ENCODE measurements at regions not wholly inside any gene's neighbourhood (a gene's known extent, or its start where the extent isn't known, plus 50 kb on each side); places are given as distances from the start of the nearest gene placed in this dataset.

GRCh38 chr4:159598602-159599001 is 495.7 kb downstream of the RAPGEF2 start:
- peaks cover 3% of the 10 kb centered on the region for H3K9me3 Mint-ChIP-seq
- no peak overlapping the region for H3K4me3 Mint-ChIP-seq
- H3K27ac Mint-ChIP-seq, result no peak overlapping the region
- DNase-seq (ENCODE audit: low spot score in 2 of 2) (no peak), ATAC-seq (no peak)
- no peaks in the 10 kb centered on the region for H3K4me1 Mint-ChIP-seq
- H3K36me3 Mint-ChIP-seq, result no peaks in the 10 kb centered on the region

DNA sequence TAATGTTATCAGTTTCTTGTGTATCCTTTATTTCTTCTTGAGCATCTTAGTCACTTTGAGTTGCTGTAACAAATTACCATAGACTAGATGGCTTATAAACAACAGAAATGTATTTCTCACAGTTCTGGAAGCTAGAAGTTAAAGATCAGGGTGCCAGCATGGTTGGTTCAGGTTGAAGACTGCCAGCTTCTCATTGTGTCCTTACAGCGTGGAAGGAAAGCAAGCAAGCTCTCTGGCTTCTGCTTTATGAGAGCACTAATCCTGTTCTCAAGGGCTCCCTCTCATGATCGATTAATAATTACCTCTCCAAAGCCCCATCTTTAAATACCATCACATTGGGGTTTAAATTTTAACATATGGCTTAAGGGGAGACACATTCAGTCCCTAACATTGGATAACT is 497.2 kb downstream of the RAPGEF2 start:
- Mint-ChIP-seq H3K36me3 (no peaks in the 10 kb centered on the region), H3K9me3 (peaks cover 4% of the 10 kb centered on the region), H3K4me3 (no peak overlapping the region), H3K27ac (no peak overlapping the region), H3K4me1 (no peaks in the 10 kb centered on the region)
- no peak for DNase-seq (ENCODE audit: low spot score in 2 of 2)
- ATAC-seq, result no peak

DNA sequence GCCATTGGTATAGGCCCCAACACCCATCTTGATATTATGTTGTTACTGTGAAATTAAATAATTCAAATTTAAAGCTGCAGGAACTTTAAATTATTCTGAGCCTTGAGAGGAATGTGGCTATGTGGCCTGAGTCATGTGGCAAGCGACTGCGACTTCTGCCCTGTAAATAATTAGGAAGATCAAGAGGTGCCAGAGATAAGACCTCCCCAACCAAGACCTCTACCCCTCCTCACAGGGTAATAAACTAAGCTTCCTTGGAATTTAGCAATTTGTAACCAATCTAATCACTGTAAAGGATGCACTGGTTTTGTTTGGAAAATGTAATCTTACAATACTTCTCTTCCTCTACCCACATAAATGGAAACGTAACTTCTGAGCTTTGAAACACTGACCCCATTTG is 501.9 kb downstream of the RAPGEF2 start:
- no peak overlapping the region for H3K27ac Mint-ChIP-seq
- peaks cover 9% of the 10 kb centered on the region for H3K9me3 Mint-ChIP-seq
- H3K4me1 Mint-ChIP-seq, result no peaks in the 10 kb centered on the region
- no peak overlapping the region for H3K4me3 Mint-ChIP-seq
- H3K36me3 Mint-ChIP-seq, result no peaks in the 10 kb centered on the region
- DNase-seq (ENCODE audit: low spot score in 2 of 2) (no peak), ATAC-seq (no peak)

DNA sequence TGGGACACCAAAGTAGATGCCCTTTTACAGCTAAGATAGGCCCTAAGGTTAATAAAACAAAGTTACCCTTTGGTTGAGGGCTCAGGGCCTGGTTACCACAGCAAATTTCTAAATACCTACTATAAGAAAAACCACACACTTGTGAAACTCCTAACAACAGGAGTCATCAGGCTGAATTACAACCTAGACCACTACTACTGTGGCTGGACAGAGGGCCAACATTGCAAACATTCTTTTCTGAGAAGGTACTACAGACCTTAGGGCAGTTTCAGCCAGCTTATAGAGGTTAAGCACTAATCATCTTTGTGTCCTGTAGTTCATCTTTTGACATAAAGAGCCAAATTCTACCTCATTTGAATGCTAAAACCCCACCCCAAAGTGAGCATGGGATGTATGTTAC is 504.0 kb downstream of the RAPGEF2 start:
- no peak for DNase-seq (ENCODE audit: low spot score in 2 of 2)
- ATAC-seq, result no peak
- no peak overlapping the region for H3K4me3 Mint-ChIP-seq
- no peaks in the 10 kb centered on the region for H3K36me3 Mint-ChIP-seq
- peaks cover 9% of the 10 kb centered on the region for H3K9me3 Mint-ChIP-seq
- no peaks in the 10 kb centered on the region for H3K4me1 Mint-ChIP-seq
- H3K27ac Mint-ChIP-seq, result no peak overlapping the region

GRCh38 chr4:159607809-159608208 is 504.9 kb downstream of the RAPGEF2 start:
- H3K36me3 Mint-ChIP-seq, result no peaks in the 10 kb centered on the region
- peaks cover 15% of the 10 kb centered on the region for H3K9me3 Mint-ChIP-seq
- ATAC-seq (no peak), DNase-seq (ENCODE audit: low spot score in 2 of 2) (no peak)
- H3K4me1 Mint-ChIP-seq, result no peaks in the 10 kb centered on the region
- H3K27ac Mint-ChIP-seq, result no peak overlapping the region
- no peak overlapping the region for H3K4me3 Mint-ChIP-seq

DNA sequence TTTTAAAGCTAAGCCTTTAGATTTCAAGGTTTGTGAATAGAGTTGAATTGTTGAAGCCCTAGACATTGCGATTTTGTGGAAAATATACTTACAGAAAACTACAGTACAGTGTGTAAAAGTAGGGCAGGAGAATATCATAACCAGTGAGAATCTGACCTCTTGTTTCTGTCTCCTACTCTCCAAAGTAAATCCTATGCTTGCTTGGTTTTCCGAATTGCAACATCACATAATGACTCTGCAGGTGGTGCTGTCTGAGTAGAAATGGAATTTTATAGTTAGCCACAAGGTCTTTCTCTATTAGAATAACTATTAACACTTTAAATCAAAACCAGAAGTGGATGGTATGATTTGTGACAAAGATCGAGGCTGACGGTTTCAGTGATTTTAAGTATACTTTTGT is 505.6 kb downstream of the RAPGEF2 start:
- no peaks in the 10 kb centered on the region for H3K4me1 Mint-ChIP-seq
- peaks cover 12% of the 10 kb centered on the region for H3K9me3 Mint-ChIP-seq
- no peak overlapping the region for H3K27ac Mint-ChIP-seq
- no peak for ATAC-seq
- H3K36me3 Mint-ChIP-seq, result no peaks in the 10 kb centered on the region
- H3K4me3 Mint-ChIP-seq, result no peak overlapping the region
- no peak for DNase-seq (ENCODE audit: low spot score in 2 of 2)

- Mint-ChIP-seq H3K4me1 (no peaks in the 10 kb centered on the region), H3K4me3 (no peak overlapping the region), H3K9me3 (peaks cover 2% of the 10 kb centered on the region), H3K36me3 (no peaks in the 10 kb centered on the region), H3K27ac (no peak overlapping the region)
- DNase-seq (ENCODE audit: low spot score in 2 of 2) (no peak), ATAC-seq (no peak)
Measured at GRCh38 chr4:159632031-159632430, 529.2 kb downstream of the RAPGEF2 start.

GRCh38 chr4:159639671-159640323 is 536.9 kb downstream of the RAPGEF2 start:
- no peaks in the 10 kb centered on the region for H3K36me3 Mint-ChIP-seq
- no peak for ATAC-seq
- DNase-seq (ENCODE audit: low spot score in 2 of 2), result no peak
- H3K9me3 Mint-ChIP-seq, result peaks cover 7% of the 10 kb centered on the region
- H3K27ac Mint-ChIP-seq, result no peak overlapping the region
- H3K4me1 Mint-ChIP-seq, result no peaks in the 10 kb centered on the region
- H3K4me3 Mint-ChIP-seq, result no peak overlapping the region

- Mint-ChIP-seq H3K36me3 (no peaks in the 10 kb centered on the region), H3K4me3 (no peak overlapping the region), H3K9me3 (peaks cover 13% of the 10 kb centered on the region), H3K4me1 (no peaks in the 10 kb centered on the region), H3K27ac (no peak overlapping the region)
- no peak for DNase-seq (ENCODE audit: low spot score in 2 of 2)
- ATAC-seq, result no peak
Measured at GRCh38 chr4:159649237-159649636, 546.4 kb downstream of the RAPGEF2 start.

- H3K4me1 Mint-ChIP-seq, result no peaks in the 10 kb centered on the region
- ATAC-seq, result no peak
- no peak for DNase-seq (ENCODE audit: low spot score in 2 of 2)
- H3K36me3 Mint-ChIP-seq, result no peaks in the 10 kb centered on the region
- H3K4me3 Mint-ChIP-seq, result no peak overlapping the region
- no peak overlapping the region for H3K27ac Mint-ChIP-seq
- H3K9me3 Mint-ChIP-seq, result peaks cover 10% of the 10 kb centered on the region
Measured at GRCh38 chr4:159652871-159653270, 550.0 kb downstream of the RAPGEF2 start.

- no peak for DNase-seq (ENCODE audit: low spot score in 2 of 2)
- H3K36me3 Mint-ChIP-seq, result no peaks in the 10 kb centered on the region
- ATAC-seq, result no peak
- no peak overlapping the region for H3K27ac Mint-ChIP-seq
- no peak overlapping the region for H3K4me3 Mint-ChIP-seq
- no peaks in the 10 kb centered on the region for H3K4me1 Mint-ChIP-seq
- peaks cover 6% of the 10 kb centered on the region for H3K9me3 Mint-ChIP-seq
Measured at GRCh38 chr4:159655547-159655946, 552.7 kb downstream of the RAPGEF2 start.

GRCh38 chr4:159669094-159669493 is 566.2 kb downstream of the RAPGEF2 start:
- no peak overlapping the region for H3K27ac Mint-ChIP-seq
- ATAC-seq (no peak), DNase-seq (ENCODE audit: low spot score in 2 of 2) (no peak)
- no peak overlapping the region for H3K4me3 Mint-ChIP-seq
- no peaks in the 10 kb centered on the region for H3K4me1 Mint-ChIP-seq
- H3K36me3 Mint-ChIP-seq, result no peaks in the 10 kb centered on the region
- peaks cover 3% of the 10 kb centered on the region for H3K9me3 Mint-ChIP-seq

DNA sequence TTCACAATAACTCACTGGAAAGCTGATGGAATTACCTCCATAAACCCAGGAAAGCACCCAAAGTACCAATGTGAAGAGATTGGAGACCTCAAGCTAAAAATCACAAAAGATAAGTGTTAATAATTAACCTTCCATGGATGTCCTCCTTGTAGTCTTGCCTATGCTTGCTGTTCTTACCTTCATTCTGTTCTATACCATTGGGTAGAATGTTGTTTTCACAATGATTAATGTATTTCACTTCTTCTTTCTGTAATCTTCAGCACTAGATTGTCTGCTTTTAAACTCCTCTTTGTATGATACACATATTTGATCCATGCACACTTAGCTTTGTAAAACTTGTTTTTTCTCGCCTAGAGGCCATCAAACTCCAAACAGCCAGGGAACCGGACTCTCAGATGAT is 570.3 kb downstream of the RAPGEF2 start:
- Mint-ChIP-seq H3K4me1 (no peaks in the 10 kb centered on the region), H3K36me3 (no peaks in the 10 kb centered on the region)
- DNase-seq (ENCODE audit: low spot score in 2 of 2), result no peak

DNA sequence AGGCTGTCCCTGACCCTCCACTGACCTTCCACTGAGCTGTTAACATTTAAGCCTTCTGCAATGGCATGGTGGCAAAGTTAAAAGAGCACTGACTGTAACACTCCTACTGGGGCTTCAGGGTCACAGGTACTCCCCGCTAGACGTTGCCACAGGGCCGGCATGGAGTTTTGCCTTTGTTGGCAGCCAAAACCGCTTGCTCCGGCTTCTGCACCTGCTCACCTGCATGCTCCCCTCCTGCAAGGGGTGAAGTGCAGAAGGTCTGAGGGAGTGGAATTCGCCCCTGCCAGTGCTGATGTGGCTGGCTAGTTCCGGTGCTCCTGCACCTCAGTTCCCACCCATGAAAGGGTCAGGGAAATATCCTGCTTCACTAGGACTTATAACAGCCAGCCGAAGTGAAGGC is 571.4 kb downstream of the RAPGEF2 start:
- Mint-ChIP-seq H3K4me1 (no peaks in the 10 kb centered on the region), H3K9me3 (peaks cover 5% of the 10 kb centered on the region), H3K27ac (no peak overlapping the region), H3K36me3 (no peaks in the 10 kb centered on the region), H3K4me3 (no peak overlapping the region)
- ATAC-seq, result no peak
- no peak for DNase-seq (ENCODE audit: low spot score in 2 of 2)

More for the DNA sequence above, 570.3 kb downstream of the RAPGEF2 start:
- Mint-ChIP-seq H3K27ac (no peak overlapping the region), H3K9me3 (peaks cover 5% of the 10 kb centered on the region), H3K4me3 (no peak overlapping the region)
- ATAC-seq, result no peak

GRCh38 chr4:159677521-159677920 is 574.6 kb downstream of the RAPGEF2 start:
- H3K4me3 Mint-ChIP-seq, result no peak overlapping the region
- DNase-seq (ENCODE audit: low spot score in 2 of 2) (no peak), ATAC-seq (no peak)
- H3K36me3 Mint-ChIP-seq, result no peaks in the 10 kb centered on the region
- H3K4me1 Mint-ChIP-seq, result no peaks in the 10 kb centered on the region
- peaks cover 6% of the 10 kb centered on the region for H3K9me3 Mint-ChIP-seq
- no peak overlapping the region for H3K27ac Mint-ChIP-seq

DNA sequence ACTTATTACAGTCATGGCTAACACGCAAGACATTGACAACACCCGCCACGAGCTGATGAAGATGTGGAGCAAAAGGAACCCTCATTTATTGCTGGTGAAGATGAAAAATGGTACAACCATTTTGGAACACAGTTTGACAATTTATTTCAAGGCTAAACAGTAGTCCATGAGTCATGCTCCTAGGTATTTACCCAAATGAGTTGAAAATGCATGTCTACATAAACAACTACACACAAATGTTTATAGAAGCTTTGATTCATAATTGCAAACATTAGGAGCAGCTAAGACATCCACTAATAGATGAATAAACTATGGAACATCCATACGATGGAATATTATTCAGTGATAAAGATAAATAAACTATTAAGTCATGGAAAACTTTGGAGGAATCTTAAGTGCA is 580.1 kb downstream of the RAPGEF2 start:
- Mint-ChIP-seq H3K4me3 (no peak overlapping the region), H3K27ac (no peak overlapping the region), H3K4me1 (no peaks in the 10 kb centered on the region), H3K36me3 (no peaks in the 10 kb centered on the region), H3K9me3 (peaks cover 11% of the 10 kb centered on the region)
- ATAC-seq (no peak), DNase-seq (ENCODE audit: low spot score in 2 of 2) (no peak)

DNA sequence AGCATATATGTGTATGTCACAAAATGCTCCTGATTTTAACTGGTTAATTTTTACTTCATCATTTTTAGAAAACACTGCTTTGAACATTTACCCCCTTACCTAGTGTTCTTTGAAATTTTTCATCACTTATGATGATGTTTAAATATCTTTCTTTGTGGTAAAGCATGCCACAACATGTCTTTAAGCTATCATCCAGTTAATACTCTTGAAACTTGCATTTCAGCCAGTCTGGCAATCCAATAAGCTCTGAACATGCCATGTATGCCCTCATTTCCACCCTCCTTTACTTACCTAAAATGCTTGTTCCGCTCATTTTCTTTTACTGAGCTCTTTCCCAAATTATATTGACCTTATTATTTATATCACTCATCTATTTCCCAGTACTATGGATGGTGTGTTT is 581.2 kb downstream of the RAPGEF2 start:
- Mint-ChIP-seq H3K4me1 (no peaks in the 10 kb centered on the region), H3K36me3 (no peaks in the 10 kb centered on the region), H3K27ac (no peak overlapping the region), H3K4me3 (no peak overlapping the region), H3K9me3 (peaks cover 14% of the 10 kb centered on the region)
- DNase-seq (ENCODE audit: low spot score in 2 of 2) (no peak), ATAC-seq (no peak)
